Gastrocnemius medialis (tissue), 4 donors: ENCODE measurements at regions not wholly inside any gene's neighbourhood (a gene's known extent, or its start where the extent isn't known, plus 50 kb on each side); places are given as distances from the start of the nearest gene placed in this dataset.

ENCODE experiments used
- CTCF ChIP-seq, 5 experiments: fragments of 450-650 bp in 3 of 5; fragments of 200-600 bp in 2 of 5; sonication (generic) in 2 of 5; IDR thresholded peaks in 4 of 5; conservative IDR thresholded peaks in 1 of 5; 1 replicate in 4 of 5; 2 replicates in 1 of 5; pipeline ENCODE4 v1.5.1; 2016 to 2019; ENCODE audit warnings: antibody characterized with exemption in 5 of 5, mild to moderate bottlenecking in 3 of 5, moderate library complexity in 3 of 5
- POLR2A ChIP-seq, 2 donors: fragments of 450-650 bp; IDR thresholded peaks; one replicate each; pipeline ENCODE4 v1.6.1; 2017; ENCODE audit warnings: antibody characterized with exemption in 2 of 2, mild to moderate bottlenecking in 2 of 2, moderate library complexity in 2 of 2

GRCh38 chr22:35178446-35178845 is 78.8 kb upstream of the HMGXB4 start:
- TF ChIP-seq CTCF (IDR thresholded peaks at IDR 0.05 in 4 of 5, conservative IDR thresholded peaks at IDR 0.05 in 1 of 5) (no peak), POLR2A (IDR thresholded peaks at IDR 0.05) (no peak)
